HepG2 (cell line): ENCODE measurements at regions not wholly inside any gene's neighbourhood (a gene's known extent, or its start where the extent isn't known, plus 50 kb on each side); places are given as distances from the start of the nearest gene placed in this dataset.

Source experiments
- ATAC-seq: fragments of 200-7000 bp; cut with Tn5 transposase; 3 replicates; pipeline ENCODE4 v1.9.1; 2020; ENCODE audit warnings: mild to moderate bottlenecking, moderate library complexity
- BruUV-seq: library from RNA; stranded (reverse); fragments of 400-500 nt; replicated peaks from 2 replicates; lab custom pipeline; 2021; lab: Mats Ljungman, UMichigan
- CTCF ChIA-PET: fragments of 300-600 bp; formaldehyde crosslinking; extraction: SDS; loops from one replicate; lab custom pipeline; 2021; ENCODE audit warnings: low total read pairs, inconsistent platforms, low intra/inter-chr PET ratio; lab: Yijun Ruan, JAX
- POLR2A ChIA-PET: fragments of 350-600 bp; sonication (Branson Sonifier 250); formaldehyde crosslinking; loops from one replicate; lab custom pipeline; 2020; ENCODE audit warnings: antibody characterized with exemption, inconsistent platforms; lab: Yijun Ruan, JAX
- DNase-seq: peaks from one replicate; pipeline ENCODE4 v3.0.0-alpha.2; 2015; ENCODE audit warnings: low spot score
- FAIRE-seq: peaks from 3 replicates; lab custom pipeline; 2011; peaks lifted over from hg19 to GRCh38; lab: Jason Lieb, UNC
- H2AFZ ChIP-seq: one replicate; pipeline ENCODE4 v1.6.1; 2011; ENCODE audit warnings: low read length, inconsistent platforms
- H3K27ac ChIP-seq: fragments of 300-600 bp; 3 replicates; pipeline ENCODE4 v1.8.0; 2011; ENCODE audit warnings: mixed run types, mild to moderate bottlenecking, mixed read lengths, low read length, inconsistent platforms; ENCODE audit not compliant: insufficient read depth; ENCODE audit errors: extremely low read length
- H3K27me3 ChIP-seq, 2 experiments: fragments of 200-600 bp in 1 of 2; 2 replicates in 1 of 2; 3 replicates in 1 of 2; pipeline versions ENCODE4 v1.6.0 to v1.8.0; 2011; ENCODE audit warnings: low read length in 2 of 2, mild to moderate bottlenecking in 2 of 2, moderate library complexity in 2 of 2, inconsistent platforms in 1 of 2; ENCODE audit not compliant: insufficient read depth in 2 of 2, control insufficient read depth in 1 of 2
- H3K36me3 ChIP-seq, 2 experiments: fragments of 200-600 bp in 1 of 2; replicated peaks in 1 of 2; 2 replicates in 1 of 2; 3 replicates in 1 of 2; pipeline versions ENCODE4 v1.5.1 to v1.8.0; 2011; ENCODE audit warnings: low read length in 2 of 2, inconsistent platforms in 1 of 2; ENCODE audit not compliant: insufficient read depth in 2 of 2, control insufficient read depth in 1 of 2
- H3K4me1 ChIP-seq: 2 replicates; pipeline ENCODE4 v1.5.1; 2012; ENCODE audit warnings: low read length, inconsistent platforms; ENCODE audit not compliant: insufficient read depth
- H3K4me2 ChIP-seq: 2 replicates; pipeline ENCODE4 v1.6.0; 2011; ENCODE audit warnings: low read depth, low read length, inconsistent platforms
- H3K4me3 ChIP-seq, 3 experiments: fragments of 200-600 bp in 1 of 3; sonication (generic), shearing (Covaris generic) in 1 of 3; replicated peaks in 1 of 3; 2 replicates each; pipeline ENCODE4 v1.5.1; 2011 to 2016; ENCODE audit warnings: low read length in 3 of 3, inconsistent platforms in 2 of 3, low read depth in 2 of 3, mild to moderate bottlenecking in 2 of 3, control low read depth in 1 of 3, mixed read lengths in 1 of 3; ENCODE audit not compliant: insufficient read depth in 1 of 3
- H3K79me2 ChIP-seq: one replicate; pipeline ENCODE4 v1.6.1; 2011; ENCODE audit warnings: low read length, inconsistent platforms; ENCODE audit not compliant: insufficient read depth
- H3K9ac ChIP-seq: 2 replicates; pipeline ENCODE4 v1.6.0; 2011; ENCODE audit warnings: mild to moderate bottlenecking, low read depth, low read length, inconsistent platforms; ENCODE audit not compliant: insufficient read depth
- H3K9me3 ChIP-seq: 2 replicates; pipeline ENCODE4 v1.5.1; 2012; ENCODE audit warnings: mild to moderate bottlenecking, low read length
- H4K20me1 ChIP-seq: 2 replicates; pipeline ENCODE4 v1.6.0; 2011; ENCODE audit warnings: inconsistent platforms, mild to moderate bottlenecking, low read length, moderate library complexity; ENCODE audit not compliant: insufficient read depth
- ARHGAP35 ChIP-seq: sonication (generic); formaldehyde crosslinking; IDR thresholded peaks from 2 replicates; pipeline ENCODE4 v1.9.0; 2022; ENCODE audit warnings: mild to moderate bottlenecking, inconsistent platforms, moderate library complexity, missing genetic modification reagents, borderline replicate concordance
- ATRX ChIP-seq: sonication (generic); formaldehyde crosslinking; IDR thresholded peaks from 2 replicates; pipeline ENCODE4 v1.4.0; 2020; ENCODE audit warnings: missing genetic modification reagents, borderline replicate concordance
- DPF2 ChIP-seq: sonication (generic); formaldehyde crosslinking; IDR thresholded peaks from 2 replicates; pipeline ENCODE4 v1.4.0; 2020; ENCODE audit warnings: mild to moderate bottlenecking, low read depth, missing genetic modification reagents, borderline replicate concordance
- IRX3 ChIP-seq: sonication (generic); formaldehyde crosslinking; IDR thresholded peaks from 2 replicates; pipeline ENCODE4 v1.8.1; 2023; ENCODE audit warnings: mild to moderate bottlenecking, low read depth, missing genetic modification reagents, borderline replicate concordance
- SRY ChIP-seq: sonication (generic); formaldehyde crosslinking; IDR thresholded peaks from 2 replicates; pipeline ENCODE4 v1.8.0; 2022; ENCODE audit warnings: mild to moderate bottlenecking, missing genetic modification reagents
- TCF7L2 ChIP-seq: IDR thresholded peaks from 2 replicates; pipeline ENCODE4 v1.6.1; 2011; ENCODE audit warnings: mild to moderate bottlenecking, low read depth, low read length, moderate library complexity
- ZNF44 ChIP-seq: sonication (generic); formaldehyde crosslinking; IDR thresholded peaks from 2 replicates; pipeline ENCODE4 v1.5.1; 2020; ENCODE audit warnings: mild to moderate bottlenecking, missing genetic modification reagents
- ZNF598 ChIP-seq: sonication (generic); formaldehyde crosslinking; IDR thresholded peaks from 2 replicates; pipeline ENCODE4 v1.5.1; 2020; ENCODE audit warnings: mild to moderate bottlenecking, missing genetic modification reagents, borderline replicate concordance
- ZNF878 ChIP-seq: sonication (generic); formaldehyde crosslinking; IDR thresholded peaks from 2 replicates; pipeline ENCODE4 v1.8.1; 2023; ENCODE audit warnings: mild to moderate bottlenecking, missing genetic modification reagents, moderate library complexity
- whole genome bisulfite sequencing: methylation state at CpG from one replicate; pipeline ENCODE4 v1.1.6; 2017; ENCODE audit warnings: low lambda C conversion rate; 5-methylcytosine and 5-hydroxymethylcytosine counted together
- in situ Hi-C: cut with HindIII; loops from 2 replicates; pipeline ENCODE4 v1.10.0; 2017; ENCODE audit warnings: low pct_unique_long_range_greater_than_20kb; ENCODE audit not compliant: extremely low pct_ligation_motif_present
- intact Hi-C: fragments of 100-400 bp; cut with micrococcal nuclease; formaldehyde crosslinking; loops from one replicate; pipeline ENCODE4 v1.10.0; 2022; ENCODE audit not compliant: unreplicated experiment
- TF ChIP-seq, protein P1 (sequence below): sonication (generic); formaldehyde crosslinking; conservative IDR thresholded peaks from 2 replicates; pipeline ENCODE4 v1.8.1; 2023; ENCODE audit warnings: missing genetic modification reagents

DNA sequence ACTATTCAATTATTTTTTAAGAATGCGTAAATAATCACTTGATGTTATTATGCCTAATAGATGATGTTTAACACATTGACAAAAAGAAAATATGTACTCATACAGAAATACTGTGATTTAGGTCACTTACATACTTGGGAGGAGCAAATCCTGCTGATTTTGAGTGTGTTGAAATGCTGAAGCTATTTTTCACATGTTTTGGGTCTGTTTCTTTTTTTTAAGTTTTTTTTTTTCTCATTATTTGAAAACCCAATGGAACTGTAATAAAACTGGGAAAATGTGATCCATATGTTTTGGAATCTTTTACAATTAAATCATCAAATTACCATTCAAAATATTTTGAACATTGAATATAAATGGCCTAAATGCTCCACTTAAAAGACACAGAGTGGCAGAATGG, 366.2 kb upstream of the ADAMTS5 start:
- peaks cover 85% of the 10 kb centered on the region for H3K9me3 ChIP-seq
- in situ Hi-C loops = no loop called here
- H3K4me2 ChIP-seq = no peak overlapping the region
- TF ChIP-seq ZNF44 = no peak
- ATAC-seq = no peak
- BruUV-seq = no TSS peak
- FAIRE-seq = no peak
- ChIA-PET CTCF (no interaction called here), POLR2A (no interaction called here)
- H3K4me3 ChIP-seq = no peak overlapping the region
- H3K27ac ChIP-seq = no peak overlapping the region
- H3K27me3 ChIP-seq = no peaks in the 10 kb centered on the region
- no peak overlapping the region for H3K9ac ChIP-seq
- no peak overlapping the region for H2AFZ ChIP-seq
- intact Hi-C loops = no loop called here
- no peaks in the 10 kb centered on the region for H3K79me2 ChIP-seq
- no peaks in the 10 kb centered on the region for H3K36me3 ChIP-seq
- DNase-seq = no peak
- H4K20me1 ChIP-seq = no peaks in the 10 kb centered on the region
- no peaks in the 10 kb centered on the region for H3K4me1 ChIP-seq
- WGBS = 77% methylated on average over 1 of the region's 1 CpG

DNA sequence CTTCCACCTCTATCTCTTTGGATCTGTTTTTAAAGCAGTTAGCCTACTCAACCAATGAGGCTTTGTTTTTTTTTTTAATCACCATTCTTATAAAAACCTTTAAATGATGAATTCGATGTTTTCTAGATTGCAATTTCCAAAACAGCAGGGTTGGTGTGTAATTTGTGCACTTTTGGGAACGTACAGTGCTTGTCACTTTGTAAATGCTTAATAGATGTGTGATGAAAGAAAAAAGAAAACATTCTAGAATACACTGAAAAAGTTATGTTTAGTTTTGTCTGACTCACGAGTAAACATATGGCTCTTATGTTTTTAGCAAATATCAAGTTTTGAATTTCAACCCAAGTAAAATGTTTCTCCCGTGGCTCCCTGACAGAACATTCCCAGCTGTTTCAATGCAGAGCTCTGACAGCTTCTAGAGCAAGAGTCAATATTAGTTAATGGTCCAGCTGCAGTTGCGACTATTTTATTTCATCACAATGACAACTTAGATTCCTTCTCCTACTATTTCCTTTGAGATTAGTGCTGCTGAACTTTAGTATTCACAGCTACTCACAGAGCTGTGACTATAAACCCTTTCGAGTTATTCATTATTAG, 362.5 kb upstream of the ADAMTS5 start:
- H4K20me1 ChIP-seq = no peaks in the 10 kb centered on the region
- intact Hi-C loops (no loop called here), in situ Hi-C loops (no loop called here)
- FAIRE-seq = no peak
- BruUV-seq = no TSS peak
- no peak overlapping the region for H3K9ac ChIP-seq
- no peak overlapping the region for H3K4me3 ChIP-seq
- POLR2A ChIA-PET = no interaction called here
- WGBS = 4% methylated on average over 6 of the region's 6 CpGs
- H2AFZ ChIP-seq = peak overlapping the region; percentile 5
- TF ChIP-seq ZNF878 (CRISPR knock-in tag) (no peak), IRX3 (CRISPR knock-in tag) (no peak), SRY (CRISPR knock-in tag) (no peak), ARHGAP35 (no peak), DPF2 (CRISPR knock-in tag) (no peak), TCF7L2 (no peak), ATRX (CRISPR knock-in tag) (no peak), ZNF598 (CRISPR knock-in tag) (no peak)
- TF ChIP-seq, protein P1, sequence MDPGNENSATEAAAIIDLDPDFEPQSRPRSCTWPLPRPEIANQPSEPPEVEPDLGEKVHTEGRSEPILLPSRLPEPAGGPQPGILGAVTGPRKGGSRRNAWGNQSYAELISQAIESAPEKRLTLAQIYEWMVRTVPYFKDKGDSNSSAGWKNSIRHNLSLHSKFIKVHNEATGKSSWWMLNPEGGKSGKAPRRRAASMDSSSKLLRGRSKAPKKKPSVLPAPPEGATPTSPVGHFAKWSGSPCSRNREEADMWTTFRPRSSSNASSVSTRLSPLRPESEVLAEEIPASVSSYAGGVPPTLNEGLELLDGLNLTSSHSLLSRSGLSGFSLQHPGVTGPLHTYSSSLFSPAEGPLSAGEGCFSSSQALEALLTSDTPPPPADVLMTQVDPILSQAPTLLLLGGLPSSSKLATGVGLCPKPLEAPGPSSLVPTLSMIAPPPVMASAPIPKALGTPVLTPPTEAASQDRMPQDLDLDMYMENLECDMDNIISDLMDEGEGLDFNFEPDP = no peak
- TF ChIP-seq, all 625 proteins: peak for 0
- H3K9me3 ChIP-seq = peaks cover 82% of the 10 kb centered on the region
- no peak overlapping the region for H3K27ac ChIP-seq
- H3K4me1 ChIP-seq = no peaks in the 10 kb centered on the region
- no peak for ATAC-seq
- DNase-seq = no peak
- CTCF ChIA-PET = no interaction called here
- H3K4me2 ChIP-seq = no peak overlapping the region
- no peaks in the 10 kb centered on the region for H3K36me3 ChIP-seq
- H3K79me2 ChIP-seq = no peaks in the 10 kb centered on the region
- H3K27me3 ChIP-seq = no peaks in the 10 kb centered on the region
